ENCODE measurements at regions not wholly inside any gene's neighbourhood (a gene's known extent, or its start where the extent isn't known, plus 50 kb on each side); places are given as distances from the start of the nearest gene placed in this dataset.

DNA sequence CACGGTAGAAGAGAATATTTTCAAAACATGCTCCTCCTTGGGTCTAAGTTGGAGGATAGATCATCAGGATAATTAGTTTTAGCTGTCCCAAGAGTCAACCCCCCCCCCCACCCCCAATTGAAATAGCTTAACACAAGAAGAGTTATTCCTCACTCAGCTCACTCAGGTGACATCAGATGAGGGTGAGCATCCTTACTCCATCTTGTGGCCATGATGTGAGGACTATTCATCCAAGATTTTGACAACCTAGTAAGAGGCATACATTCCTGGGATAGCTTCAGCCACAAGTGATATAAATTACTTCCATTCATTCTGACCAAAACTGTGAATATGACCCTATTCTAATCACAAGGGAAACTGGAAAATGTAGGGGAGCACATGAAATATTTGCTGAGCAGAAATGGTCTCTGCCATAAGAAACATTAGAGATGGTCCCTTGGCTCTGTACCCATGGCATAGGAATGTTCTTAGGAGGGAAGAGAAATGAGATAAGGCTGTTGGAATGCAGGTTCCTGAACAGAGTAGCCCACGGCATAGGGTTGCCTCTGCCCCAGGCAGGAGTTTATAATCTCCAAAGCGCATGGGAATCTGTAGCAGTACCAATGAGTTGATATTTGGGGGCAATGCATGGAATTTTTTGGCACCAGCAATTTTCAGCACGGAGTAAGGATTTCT is 257.2 kb downstream of the CYRIA start:
- no peak for DNase-seq

- no peak for DNase-seq
These were observed 258.3 kb downstream of the CYRIA start for GRCh38 chr2:16407358-16407757.

DNA sequence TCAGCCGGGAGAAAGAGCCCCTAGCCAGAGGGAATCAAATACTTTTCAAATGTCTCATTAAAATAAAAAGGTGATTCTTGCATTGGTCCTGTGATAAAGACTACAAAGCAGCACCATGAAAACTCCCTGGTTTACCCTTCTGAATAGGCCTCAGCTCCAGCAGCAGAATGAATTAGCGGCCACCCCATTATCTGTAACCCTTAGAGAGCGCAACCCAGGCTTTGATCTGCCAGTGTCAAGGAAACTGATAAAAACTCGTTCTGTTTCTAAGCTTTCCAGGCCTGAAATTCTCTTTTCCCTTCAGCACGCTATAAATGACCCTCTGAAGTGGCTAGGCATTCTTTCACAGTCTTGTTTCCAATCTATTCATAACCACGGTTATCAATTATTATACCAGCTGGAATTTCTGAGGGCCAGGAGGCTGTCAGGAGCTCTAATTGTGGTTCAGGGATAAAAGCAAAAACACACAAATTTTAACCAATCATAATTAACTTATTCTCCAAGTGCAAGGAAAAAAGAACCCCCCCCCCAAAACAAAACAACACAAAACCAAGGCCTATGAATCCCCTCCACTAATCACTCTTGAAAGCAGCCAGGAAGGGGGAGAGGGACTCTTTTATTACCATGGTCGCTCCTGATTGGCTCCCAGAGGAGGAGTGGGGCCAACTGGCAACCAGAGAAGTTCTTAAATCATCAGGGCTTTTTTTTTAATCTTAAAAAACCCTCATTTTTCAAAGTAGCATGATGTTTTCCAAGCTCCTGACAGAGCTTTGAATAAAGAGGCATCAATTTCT is 258.9 kb downstream of the CYRIA start:
- no peak for DNase-seq

DNA sequence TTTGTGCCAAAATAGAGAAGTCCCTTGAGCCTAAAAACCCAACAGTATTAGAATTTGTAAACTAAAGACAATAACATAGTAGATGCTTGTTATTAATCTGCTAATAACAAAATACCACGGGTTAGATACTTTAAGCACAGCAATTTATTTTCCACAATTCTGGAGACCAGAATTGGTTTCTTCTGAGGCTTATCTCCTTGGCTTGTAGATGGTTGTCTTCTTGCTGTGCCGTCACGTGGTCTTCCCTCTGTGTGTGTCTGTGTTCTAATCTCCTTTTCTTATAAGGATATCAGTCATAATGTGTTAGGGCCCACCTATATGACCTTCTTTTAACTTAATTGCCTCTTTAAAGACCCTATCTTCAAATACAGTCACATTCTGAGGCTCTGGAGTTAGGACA is 260.1 kb downstream of the CYRIA start:
- no peak for DNase-seq

DNA sequence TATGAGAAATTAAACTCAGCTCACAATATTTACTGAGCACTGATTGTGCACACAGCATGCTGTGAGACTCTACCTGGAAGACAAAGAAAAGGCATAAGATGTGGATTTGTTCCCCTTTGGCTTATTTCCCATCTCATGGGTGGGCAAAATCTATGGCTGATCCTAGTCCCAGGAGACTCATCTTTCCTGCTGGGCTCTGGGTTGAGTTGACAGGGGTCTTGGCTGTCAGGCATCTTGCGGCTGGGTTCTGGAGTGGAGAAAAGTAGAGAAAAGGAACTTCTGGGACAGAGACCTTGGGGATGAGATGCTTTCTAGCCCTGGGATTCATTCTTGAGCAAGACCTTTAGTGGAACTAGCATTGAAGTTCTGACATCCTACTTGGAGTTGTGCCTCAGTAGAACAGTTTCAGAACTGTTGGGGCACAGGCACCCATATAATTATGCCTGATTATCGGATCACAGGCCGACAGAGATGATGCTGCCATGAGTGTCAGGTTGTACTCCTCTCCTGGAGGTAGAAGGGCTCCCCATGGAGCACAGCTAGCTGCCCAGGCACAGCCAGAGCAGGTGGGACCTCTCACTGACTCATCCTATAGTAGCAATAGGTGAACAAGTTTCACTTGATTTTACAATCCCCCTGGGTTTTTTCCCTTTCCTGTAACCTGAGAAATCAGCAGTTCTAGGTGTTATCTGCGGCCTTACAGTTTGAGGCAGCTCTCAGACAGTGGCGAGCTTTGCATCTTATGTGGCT is 260.9 kb downstream of the CYRIA start:
- DNase-seq, result no peak

DNA sequence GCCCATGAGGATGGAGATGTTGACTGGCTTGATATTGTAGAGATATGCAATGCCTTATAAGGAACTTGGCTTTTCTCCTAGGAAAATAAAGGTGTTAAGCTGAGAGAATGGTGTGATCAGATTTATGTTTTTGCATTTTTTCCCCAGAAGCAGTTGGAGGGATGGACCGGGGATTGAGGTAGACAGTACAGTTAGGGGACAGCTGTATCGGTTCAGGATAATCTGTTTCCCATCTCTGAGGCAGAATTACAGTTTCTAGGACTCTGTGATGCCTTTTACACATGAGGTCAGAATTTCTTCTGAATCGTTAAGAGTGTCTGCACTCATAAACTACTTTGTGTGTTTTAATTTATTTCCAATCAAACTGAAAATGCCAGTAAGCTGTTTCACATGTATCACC is 261.5 kb downstream of the CYRIA start:
- no peak for DNase-seq

- no peak for DNase-seq
These were observed 262.7 kb downstream of the CYRIA start for GRCh38 chr2:16402891-16403290.

DNA sequence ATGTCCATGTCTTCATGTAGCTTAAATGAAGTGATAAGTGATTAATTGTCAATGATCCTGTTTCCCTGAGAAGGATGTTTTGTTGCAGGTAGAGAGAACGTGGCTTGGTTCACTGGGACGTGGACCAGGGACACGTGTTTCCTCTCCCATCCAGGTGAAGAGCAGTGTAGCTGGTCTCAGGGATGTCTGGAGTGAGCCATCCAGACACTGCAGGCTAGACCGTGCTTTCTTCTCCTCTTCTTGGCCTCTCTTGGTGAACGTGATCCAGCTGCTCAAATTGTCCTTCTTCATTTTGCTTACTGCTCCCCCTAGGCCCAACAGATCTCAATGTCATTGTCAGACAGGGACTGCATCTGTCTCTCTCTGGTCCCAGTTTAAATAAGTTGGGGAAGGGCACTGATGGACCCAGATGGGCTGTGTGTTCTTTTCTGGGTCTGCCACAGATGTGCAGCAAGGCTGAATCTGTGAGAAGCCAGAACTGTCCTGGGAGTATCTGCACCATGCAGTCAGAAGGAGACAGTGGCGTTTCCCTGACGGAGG is 263.8 kb downstream of the CYRIA start:
- DNase-seq, result no peak

DNA sequence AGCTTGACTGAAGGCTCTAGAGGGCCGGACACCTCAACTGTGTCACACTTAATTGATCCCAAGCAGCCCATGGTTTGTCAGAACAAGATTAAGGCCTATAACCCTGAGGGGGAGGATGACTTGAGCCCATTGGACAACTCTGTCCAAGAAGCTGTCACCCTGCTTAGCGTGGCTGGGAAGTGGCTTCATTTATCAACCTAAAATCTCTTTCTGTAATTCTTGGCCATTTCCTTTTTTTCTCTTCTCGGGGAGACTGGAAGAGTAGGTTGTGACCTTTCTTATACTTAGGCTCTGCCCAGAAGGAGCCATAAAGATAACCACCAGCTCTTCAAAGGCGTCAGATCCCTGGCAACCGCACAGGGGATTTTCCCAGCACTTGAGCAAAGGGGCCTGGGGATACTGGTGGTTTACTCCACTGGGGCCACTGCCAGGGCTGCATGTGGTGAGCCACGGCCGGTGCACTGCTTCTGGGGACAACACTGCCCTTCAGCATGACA is 265.5 kb downstream of the CYRIA start:
- no peak for DNase-seq

DNA sequence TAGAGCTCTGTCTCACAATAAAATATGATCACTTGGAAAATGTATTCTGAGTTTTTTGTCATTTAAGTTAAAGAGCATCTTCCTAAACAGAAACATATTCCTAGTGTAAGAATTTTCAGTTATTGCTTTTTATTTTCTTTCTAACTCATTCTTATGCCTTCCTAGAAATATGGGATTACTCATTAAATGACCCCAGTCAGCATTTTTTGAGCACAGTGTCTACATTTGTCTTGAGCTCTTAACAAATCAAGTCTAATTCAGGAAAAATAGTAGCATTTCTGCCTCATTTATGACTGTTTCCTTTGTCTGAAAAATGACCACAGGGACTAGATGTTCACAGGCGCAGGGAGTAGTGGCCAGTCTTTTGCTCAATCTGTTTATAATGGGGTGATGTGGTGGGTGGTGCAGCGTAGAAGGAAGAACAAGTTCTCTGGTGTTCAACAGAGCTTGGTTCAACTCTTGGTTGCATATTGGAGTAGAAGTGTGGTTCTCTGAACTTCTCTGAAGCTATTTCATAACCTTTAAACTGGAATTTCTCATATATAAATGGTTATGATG is 267.1 kb downstream of the CYRIA start:
- DNase-seq, result no peak

GRCh38 chr2:16397681-16398475 is 267.8 kb downstream of the CYRIA start:
- DNase-seq, result no peak

DNA sequence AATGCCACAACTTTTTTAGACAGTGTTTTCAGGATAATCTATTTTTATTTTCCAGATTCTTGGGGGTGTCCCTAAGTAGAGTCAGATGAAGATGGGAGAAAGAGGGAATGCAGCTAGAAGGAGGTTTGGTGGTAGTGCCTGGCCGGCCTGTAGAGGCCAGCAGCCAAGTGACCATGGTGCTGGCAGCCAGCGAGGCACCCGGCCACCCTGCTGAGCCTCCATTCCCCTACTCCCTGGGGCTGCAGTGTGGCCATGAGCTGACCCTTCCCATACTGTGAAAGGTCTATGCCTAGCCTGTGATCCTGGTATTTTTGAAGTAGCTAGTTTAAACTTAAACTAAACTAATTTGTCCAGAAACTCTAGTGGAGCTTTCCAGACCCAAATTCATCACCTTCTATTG is 268.6 kb downstream of the CYRIA start:
- DNase-seq, result no peak

- no peak for DNase-seq
These were observed 269.5 kb downstream of the CYRIA start for GRCh38 chr2:16396171-16396570.

DNA sequence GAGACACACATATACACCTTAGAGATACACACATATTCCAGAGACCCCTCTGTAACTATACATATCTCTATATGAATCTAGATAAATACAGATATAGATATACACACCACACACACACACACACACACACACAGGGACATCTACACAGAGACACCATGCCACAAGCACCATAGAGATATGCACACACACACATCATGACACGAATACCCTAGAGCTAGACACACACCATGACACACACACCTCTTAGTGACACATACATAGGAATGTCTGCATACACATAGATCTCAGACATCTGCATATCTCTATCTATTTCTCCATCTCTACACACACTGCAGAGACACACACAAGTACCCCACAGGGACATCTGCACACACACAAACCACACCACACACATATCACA is 270.0 kb downstream of the CYRIA start:
- no peak for DNase-seq

DNA sequence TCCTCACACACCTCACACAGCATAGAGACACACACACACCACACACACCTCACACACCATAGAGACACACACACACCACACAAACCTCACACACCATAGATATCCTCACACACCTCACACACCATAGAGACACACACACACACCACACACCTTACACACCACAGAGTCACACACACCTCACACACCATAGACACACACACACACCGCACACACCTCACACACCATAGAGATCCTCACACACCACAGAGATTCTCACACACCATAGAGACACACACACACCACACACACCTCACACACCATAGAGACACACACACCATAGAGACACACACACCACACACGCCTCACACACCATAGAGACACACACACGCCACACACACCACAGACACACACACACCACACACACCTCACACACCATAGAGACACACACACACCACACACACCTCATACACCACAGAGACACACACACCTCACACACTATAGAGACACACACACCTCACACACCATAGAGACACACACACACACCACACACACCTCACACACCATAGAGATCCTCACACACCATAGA is 270.6 kb downstream of the CYRIA start:
- DNase-seq, result no peak

DNA sequence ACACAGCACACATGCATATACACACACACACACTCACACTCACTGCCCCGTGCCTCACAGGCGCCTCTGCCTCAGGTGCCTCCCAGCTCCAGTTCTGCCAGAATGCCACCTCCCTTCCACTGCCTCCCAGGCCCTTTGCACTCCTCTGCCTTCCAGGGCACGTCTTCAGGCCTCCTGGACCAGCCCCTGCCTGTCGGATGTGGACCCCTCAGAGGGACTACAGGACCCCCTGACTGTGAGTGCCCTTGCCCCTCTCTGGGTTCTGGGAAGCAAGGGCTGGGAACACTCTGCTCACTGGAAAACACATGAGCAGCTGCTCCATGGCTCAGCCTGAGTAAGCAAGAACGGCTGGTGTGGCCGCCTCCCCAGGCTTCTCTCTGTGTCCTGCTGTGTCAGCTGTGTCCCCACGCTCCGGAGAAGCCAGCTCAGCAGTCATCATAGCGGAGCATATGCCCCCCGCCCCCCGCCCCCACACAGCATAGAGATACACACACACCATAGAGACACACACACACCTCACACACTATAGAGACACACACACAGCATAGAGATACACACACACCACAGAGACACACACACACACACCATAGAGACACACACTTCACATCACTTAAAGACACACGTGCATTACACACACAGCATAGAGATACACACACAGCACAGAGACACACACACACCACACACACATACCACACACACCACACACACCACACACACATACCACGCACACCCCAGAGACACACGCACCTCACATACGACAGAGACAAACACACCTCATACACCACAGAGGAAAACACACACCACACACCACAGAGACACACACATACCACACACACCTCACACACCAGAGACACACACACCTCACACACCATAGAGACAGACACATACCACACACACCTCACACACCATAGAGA is 271.3 kb downstream of the CYRIA start:
- no peak for DNase-seq

DNA sequence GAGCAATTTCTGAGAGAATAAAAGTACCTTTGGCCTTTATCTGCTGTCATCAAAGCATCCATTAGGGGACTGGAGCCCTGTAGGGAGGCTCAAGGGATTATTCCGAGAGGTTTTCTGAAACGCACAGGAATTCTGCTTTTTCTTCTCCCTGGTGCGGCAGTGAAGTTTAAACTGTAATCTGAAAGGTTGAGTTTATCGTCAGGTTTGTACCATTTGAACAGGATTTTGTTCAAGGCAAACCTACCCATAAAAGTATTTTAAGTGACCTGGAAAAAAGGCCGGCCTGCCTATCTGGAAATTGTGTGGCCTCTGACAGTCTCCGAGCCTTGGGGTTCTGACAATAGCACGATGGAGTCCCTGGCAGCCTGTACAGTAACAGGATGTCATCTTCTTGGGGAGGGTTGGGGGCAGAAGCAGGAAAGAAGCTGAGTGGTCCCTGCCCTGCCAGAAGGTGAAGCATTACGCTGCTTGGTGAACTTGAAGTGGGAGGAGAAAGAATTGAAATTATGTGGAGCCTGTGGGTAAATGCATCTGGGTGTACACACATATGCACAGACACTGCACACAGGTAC is 272.0 kb downstream of the CYRIA start:
- DNase-seq, result no peak

- no peak for DNase-seq
These were observed 272.8 kb downstream of the CYRIA start for GRCh38 chr2:16392647-16393499.

- no peak for DNase-seq
These were observed 273.6 kb downstream of the CYRIA start for GRCh38 chr2:16391986-16392385.

All from CD4-positive, alpha-beta T cell treated with Interleukin-10 for 1 hour (primary cell).